ENCODE measurements at regions not wholly inside any gene's neighbourhood (a gene's known extent, or its start where the extent isn't known, plus 50 kb on each side); places are given as distances from the start of the nearest gene placed in this dataset.

GRCh38 chr14:97456958-97457357, 659.8 kb downstream of the VRK1 start:
- TF ChIP-seq MAX (IDR thresholded peaks at IDR 0.05; ENCODE audit: insufficient read depth, insufficient read length) (no peak), POLR2A (IDR thresholded peaks at IDR 0.05; ENCODE audit: low read depth, low read length) (no peak), CTCF (IDR thresholded peaks at IDR 0.05; ENCODE audit: extremely low read depth in 1 of 2, insufficient read depth in 1 of 2, low read depth in 1 of 2, low read length in 2 of 2) (no peak), POLR2AphosphoS5 (IDR thresholded peaks at IDR 0.05; ENCODE audit: insufficient read depth, low read depth, low read length) (no peak), EZH2 (IDR thresholded peaks at IDR 0.05; ENCODE audit: borderline replicate concordance, low read depth, low read length, severe bottlenecking) (no peak), MYC (IDR thresholded peaks at IDR 0.05; ENCODE audit: low read depth, low read length) (no peak)
